Stomach (tissue), 4 donors: ENCODE measurements at regions not wholly inside any gene's neighbourhood (a gene's known extent, or its start where the extent isn't known, plus 50 kb on each side); places are given as distances from the start of the nearest gene placed in this dataset.

Source experiments
- CTCF ChIP-seq, 7 experiments: fragments of 450-650 bp in 4 of 7; fragments of 200-600 bp in 3 of 7; sonication (generic) in 3 of 7; IDR thresholded peaks; one replicate each; pipeline ENCODE4 v1.5.1; 2016 to 2019; ENCODE audit warnings: antibody characterized with exemption in 7 of 7, control low read depth in 2 of 7, mild to moderate bottlenecking in 1 of 7
- POLR2A ChIP-seq, 4 donors: fragments of 450-650 bp; IDR thresholded peaks; one replicate each; pipeline ENCODE4 v1.6.1; 2016; ENCODE audit warnings: antibody characterized with exemption in 4 of 4, control low read depth in 2 of 4, mild to moderate bottlenecking in 1 of 4, moderate library complexity in 1 of 4
- POLR2AphosphoS5 ChIP-seq, 3 donors: sonication (generic); formaldehyde crosslinking; IDR thresholded peaks; one replicate each; pipeline ENCODE4 v1.6.1; 2016; ENCODE audit warnings: antibody characterized with exemption in 3 of 3

- TF ChIP-seq CTCF (IDR thresholded peaks at IDR 0.05) (no peak), POLR2AphosphoS5 (IDR thresholded peaks at IDR 0.05) (no peak), POLR2A (IDR thresholded peaks at IDR 0.05) (no peak)
These were observed 402.7 kb upstream of the DAB1 start for GRCh38 chr1:57826535-57826934.
